ENCODE measurements at regions not wholly inside any gene's neighbourhood (a gene's known extent, or its start where the extent isn't known, plus 50 kb on each side); places are given as distances from the start of the nearest gene placed in this dataset.
"Not testable (repeated sequence)": the region's sequence is repeated elsewhere in the genome, so short reads cannot be mapped to it uniquely, and the experiment has no call there.

DNA sequence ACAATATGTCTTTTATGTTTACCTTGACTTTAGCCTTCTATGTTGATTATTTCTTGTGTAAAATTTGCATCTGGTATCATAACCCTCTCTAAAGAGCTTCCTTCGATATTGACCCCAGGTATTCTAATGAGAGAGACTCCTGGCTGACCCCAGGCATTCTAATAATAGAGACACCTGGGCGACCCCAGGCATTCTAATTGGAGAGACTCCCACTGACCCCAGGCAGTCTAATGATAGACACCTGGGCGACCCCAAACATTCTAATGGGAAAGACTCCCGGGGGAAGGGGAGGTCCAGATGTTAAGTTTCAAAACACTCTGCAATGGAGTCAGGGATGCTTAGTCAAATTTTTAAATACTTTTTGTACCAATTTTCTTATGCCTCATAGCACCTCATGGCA, 726.4 kb downstream of the COL12A1 start:
- Histone ChIP-seq H3K4me2 (no peak overlapping the region), H2AFZ (no peak overlapping the region; the same call in 1 of the 2 replicates), H4K20me1 (replicated peaks; ENCODE audit: insufficient read depth) (no peaks in the 10 kb centered on the region), H3K27me3 (ENCODE audit: insufficient read depth) (no peaks in the 10 kb centered on the region), H3K79me2 (replicated peaks; ENCODE audit: insufficient read depth) (no peaks in the 10 kb centered on the region), H3K4me1 (ENCODE audit: insufficient read depth) (peaks cover 8% of the 10 kb centered on the region; the same call in 1 of the 2 replicates), H3F3A (replicated peaks; ENCODE audit: low read depth) (no peaks in the 10 kb centered on the region), H3K9me2 (ENCODE audit: insufficient read depth) (no peaks in the 10 kb centered on the region; the same call in 1 of the 2 replicates), H3K27ac (ENCODE audit: low read depth) (no peak overlapping the region), H3K4me3 (no peak overlapping the region), H3K36me3 (ENCODE audit: insufficient read depth) (no peaks in the 10 kb centered on the region)
- Mint-ChIP-seq H3K36me3 (ENCODE audit: low read depth) (no peaks in the 10 kb centered on the region), H3K4me1 (peaks cover 3% of the 10 kb centered on the region; the same call in 1 of the 3 replicates), H3K9me3 (no peaks in the 10 kb centered on the region), H3K27me3 (ENCODE audit: insufficient read depth, low read depth, poor library complexity) (peaks cover 2% of the 10 kb centered on the region), H3K4me3 (no peak overlapping the region), H3K27ac (no peak overlapping the region)
- ATAC-seq (no peak; the same call in 2 of the 3 replicates), DNase-seq (ENCODE audit: low spot score) (peak; percentile 7)
- TF ChIP-seq EZH2phosphoT487 (IDR thresholded peaks at IDR 0.05; ENCODE audit: unreplicated experiment) (no peak), ZNF331 (CRISPR knock-in tag; IDR thresholded peaks at IDR 0.05; ENCODE audit: low read depth) (no peak), ZNF114 (CRISPR knock-in tag; IDR thresholded peaks at IDR 0.05) (no peak), NANOG (IDR thresholded peaks at IDR 0.05; ENCODE audit: borderline replicate concordance) (no peak)

DNA sequence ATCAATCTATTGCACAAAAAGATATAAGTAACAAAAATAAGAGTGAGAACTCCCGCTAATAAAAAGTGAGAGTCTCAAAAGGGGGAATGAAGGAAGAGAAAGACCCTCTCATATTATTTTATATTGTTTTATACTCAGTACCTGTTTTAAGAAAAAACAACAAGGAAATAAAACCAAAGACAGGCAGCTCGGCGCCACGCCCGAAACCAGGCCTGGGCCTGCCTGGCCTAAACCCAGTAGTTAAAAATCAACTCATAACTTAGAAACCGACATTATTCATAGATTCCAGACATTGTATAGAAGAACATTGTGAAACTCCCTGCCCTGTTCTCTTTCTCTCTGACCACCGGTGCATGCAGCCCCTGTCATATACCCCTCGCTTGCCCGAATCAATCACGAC, 731.8 kb downstream of the COL12A1 start:
- H3K4me3 Mint-ChIP-seq; H3K27me3 Mint-ChIP-seq (ENCODE audit: insufficient read depth, low read depth, poor library complexity); H3F3A ChIP-seq (replicated peaks; ENCODE audit: low read depth); H3K4me1 Mint-ChIP-seq; H3K4me3 ChIP-seq; H3K27me3 ChIP-seq (ENCODE audit: insufficient read depth); ATAC-seq; H3K27ac Mint-ChIP-seq; DNase-seq (ENCODE audit: low spot score); H3K79me2 ChIP-seq (replicated peaks; ENCODE audit: insufficient read depth); H3K36me3 Mint-ChIP-seq (ENCODE audit: low read depth); H3K36me3 ChIP-seq (ENCODE audit: insufficient read depth); H3K4me2 ChIP-seq; H3K27ac ChIP-seq (ENCODE audit: low read depth); H3K9me3 Mint-ChIP-seq; H3K4me1 ChIP-seq (ENCODE audit: insufficient read depth); H4K20me1 ChIP-seq (replicated peaks; ENCODE audit: insufficient read depth); H3K9me2 ChIP-seq (ENCODE audit: insufficient read depth): not testable (repeated sequence)
- H2AFZ ChIP-seq, result peak overlapping the region; percentile 49; the same call in 1 of the 2 replicates

DNA sequence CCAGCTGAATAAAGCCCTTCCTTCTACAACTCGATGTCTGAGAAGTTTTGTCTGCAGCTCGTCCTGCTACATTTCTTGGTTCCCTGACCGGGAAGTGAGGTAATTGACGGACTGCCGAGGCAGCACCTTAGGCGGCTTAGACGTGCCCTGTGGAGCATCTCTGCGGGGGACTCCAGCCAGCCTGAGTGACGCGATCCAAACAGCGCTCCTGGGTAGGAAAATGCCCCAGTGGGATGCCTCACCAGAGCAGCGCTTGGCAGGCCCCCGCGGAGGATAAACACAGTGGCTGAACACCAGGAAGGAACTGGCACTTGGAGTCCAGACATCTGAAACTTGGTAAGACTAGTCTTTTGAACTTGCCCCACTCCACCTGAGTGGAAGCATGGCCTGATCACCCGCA, 737.3 kb downstream of the COL12A1 start:
- not testable (repeated sequence) for H3K36me3 Mint-ChIP-seq (ENCODE audit: low read depth); H3K4me3 Mint-ChIP-seq; H3K27ac Mint-ChIP-seq

DNA sequence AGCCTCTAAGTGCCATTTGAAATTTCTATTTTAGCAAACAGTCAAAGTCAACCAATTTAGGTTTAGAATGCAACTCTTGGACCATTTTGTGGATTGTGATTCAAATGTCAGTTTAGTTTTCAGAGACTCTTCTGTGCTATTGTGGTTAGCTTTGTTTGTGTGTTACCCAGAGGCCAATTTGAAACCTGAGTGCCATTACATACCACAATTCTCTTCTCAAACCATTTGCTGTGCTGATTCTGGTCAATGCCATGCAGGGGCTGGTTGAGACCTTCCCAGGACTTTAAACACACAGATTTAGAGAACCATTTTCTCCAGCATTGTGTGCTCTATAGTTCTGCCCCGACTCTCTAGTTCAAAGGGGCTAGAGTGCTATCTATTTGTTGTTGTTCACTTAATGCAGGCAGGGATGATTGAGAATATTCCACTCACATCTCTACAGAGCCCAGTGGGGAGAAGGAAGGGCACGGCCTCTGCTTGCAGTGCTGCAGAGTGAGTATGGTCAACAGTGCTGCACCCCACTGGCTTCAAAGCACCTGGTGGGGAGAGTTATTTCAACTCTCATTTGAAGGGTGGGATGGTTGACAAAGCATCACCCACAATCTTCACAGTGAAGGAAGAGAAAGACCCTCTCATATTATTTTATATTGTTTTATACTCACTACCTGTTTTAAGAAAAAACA, 738.2 kb downstream of the COL12A1 start:
- Histone ChIP-seq H3K27me3 (ENCODE audit: insufficient read depth) (no peaks in the 10 kb centered on the region), H3K27ac (ENCODE audit: low read depth) (no peak overlapping the region), H3K4me1 (ENCODE audit: insufficient read depth) (no peaks in the 10 kb centered on the region), H3K4me3 (no peak overlapping the region), H3K36me3 (ENCODE audit: insufficient read depth) (no peaks in the 10 kb centered on the region), H4K20me1 (replicated peaks; ENCODE audit: insufficient read depth) (no peaks in the 10 kb centered on the region), H2AFZ (no peak overlapping the region), H3K9me2 (ENCODE audit: insufficient read depth) (peaks cover 13% of the 10 kb centered on the region), H3K79me2 (replicated peaks; ENCODE audit: insufficient read depth) (no peaks in the 10 kb centered on the region), H3F3A (replicated peaks; ENCODE audit: low read depth) (no peaks in the 10 kb centered on the region), H3K4me2 (no peak overlapping the region)
- H3K9me3 Mint-ChIP-seq, result peaks cover 1% of the 10 kb centered on the region; the same call in 1 of the 3 replicates
- H3K27ac Mint-ChIP-seq, result no peak overlapping the region
- H3K4me3 Mint-ChIP-seq, result no peak overlapping the region
- ATAC-seq, result no peak
- peaks cover 2% of the 10 kb centered on the region; the same call in 1 of the 3 replicates for H3K36me3 Mint-ChIP-seq (ENCODE audit: low read depth)
- no peak for DNase-seq (ENCODE audit: low spot score)
- peaks cover 7% of the 10 kb centered on the region for H3K4me1 Mint-ChIP-seq
- no peaks in the 10 kb centered on the region for H3K27me3 Mint-ChIP-seq (ENCODE audit: insufficient read depth, low read depth, poor library complexity)
- TF ChIP-seq, protein P1, sequence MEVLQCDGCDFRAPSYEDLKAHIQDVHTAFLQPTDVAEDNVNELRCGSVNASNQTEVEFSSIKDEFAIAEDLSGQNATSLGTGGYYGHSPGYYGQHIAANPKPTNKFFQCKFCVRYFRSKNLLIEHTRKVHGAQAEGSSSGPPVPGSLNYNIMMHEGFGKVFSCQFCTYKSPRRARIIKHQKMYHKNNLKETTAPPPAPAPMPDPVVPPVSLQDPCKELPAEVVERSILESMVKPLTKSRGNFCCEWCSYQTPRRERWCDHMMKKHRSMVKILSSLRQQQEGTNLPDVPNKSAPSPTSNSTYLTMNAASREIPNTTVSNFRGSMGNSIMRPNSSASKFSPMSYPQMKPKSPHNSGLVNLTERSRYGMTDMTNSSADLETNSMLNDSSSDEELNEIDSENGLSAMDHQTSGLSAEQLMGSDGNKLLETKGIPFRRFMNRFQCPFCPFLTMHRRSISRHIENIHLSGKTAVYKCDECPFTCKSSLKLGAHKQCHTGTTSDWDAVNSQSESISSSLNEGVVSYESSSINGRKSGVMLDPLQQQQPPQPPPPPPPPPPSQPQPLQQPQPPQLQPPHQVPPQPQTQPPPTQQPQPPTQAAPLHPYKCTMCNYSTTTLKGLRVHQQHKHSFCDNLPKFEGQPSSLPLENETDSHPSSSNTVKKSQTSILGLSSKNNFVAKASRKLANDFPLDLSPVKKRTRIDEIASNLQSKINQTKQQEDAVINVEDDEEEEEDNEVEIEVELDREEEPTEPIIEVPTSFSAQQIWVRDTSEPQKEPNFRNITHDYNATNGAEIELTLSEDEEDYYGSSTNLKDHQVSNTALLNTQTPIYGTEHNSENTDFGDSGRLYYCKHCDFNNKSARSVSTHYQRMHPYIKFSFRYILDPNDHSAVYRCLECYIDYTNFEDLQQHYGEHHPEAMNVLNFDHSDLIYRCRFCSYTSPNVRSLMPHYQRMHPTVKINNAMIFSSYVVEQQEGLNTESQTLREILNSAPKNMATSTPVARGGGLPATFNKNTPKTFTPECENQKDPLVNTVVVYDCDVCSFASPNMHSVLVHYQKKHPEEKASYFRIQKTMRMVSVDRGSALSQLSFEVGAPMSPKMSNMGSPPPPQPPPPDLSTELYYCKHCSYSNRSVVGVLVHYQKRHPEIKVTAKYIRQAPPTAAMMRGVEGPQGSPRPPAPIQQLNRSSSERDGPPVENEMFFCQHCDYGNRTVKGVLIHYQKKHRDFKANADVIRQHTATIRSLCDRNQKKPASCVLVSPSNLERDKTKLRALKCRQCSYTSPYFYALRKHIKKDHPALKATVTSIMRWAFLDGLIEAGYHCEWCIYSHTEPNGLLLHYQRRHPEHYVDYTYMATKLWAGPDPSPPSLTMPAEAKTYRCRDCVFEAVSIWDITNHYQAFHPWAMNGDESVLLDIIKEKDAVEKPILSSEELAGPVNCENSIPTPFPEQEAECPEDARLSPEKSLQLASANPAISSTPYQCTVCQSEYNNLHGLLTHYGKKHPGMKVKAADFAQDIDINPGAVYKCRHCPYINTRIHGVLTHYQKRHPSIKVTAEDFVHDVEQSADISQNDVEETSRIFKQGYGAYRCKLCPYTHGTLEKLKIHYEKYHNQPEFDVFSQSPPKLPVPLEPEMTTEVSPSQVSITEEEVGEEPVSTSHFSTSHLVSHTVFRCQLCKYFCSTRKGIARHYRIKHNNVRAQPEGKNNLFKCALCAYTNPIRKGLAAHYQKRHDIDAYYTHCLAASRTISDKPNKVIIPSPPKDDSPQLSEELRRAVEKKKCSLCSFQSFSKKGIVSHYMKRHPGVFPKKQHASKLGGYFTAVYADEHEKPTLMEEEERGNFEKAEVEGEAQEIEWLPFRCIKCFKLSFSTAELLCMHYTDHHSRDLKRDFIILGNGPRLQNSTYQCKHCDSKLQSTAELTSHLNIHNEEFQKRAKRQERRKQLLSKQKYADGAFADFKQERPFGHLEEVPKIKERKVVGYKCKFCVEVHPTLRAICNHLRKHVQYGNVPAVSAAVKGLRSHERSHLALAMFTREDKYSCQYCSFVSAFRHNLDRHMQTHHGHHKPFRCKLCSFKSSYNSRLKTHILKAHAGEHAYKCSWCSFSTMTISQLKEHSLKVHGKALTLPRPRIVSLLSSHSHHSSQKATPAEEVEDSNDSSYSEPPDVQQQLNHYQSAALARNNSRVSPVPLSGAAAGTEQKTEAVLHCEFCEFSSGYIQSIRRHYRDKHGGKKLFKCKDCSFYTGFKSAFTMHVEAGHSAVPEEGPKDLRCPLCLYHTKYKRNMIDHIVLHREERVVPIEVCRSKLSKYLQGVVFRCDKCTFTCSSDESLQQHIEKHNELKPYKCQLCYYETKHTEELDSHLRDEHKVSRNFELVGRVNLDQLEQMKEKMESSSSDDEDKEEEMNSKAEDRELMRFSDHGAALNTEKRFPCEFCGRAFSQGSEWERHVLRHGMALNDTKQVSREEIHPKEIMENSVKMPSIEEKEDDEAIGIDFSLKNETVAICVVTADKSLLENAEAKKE (CRISPR knock-in tag; IDR thresholded peaks at IDR 0.05), result no peak
- TF ChIP-seq POLR2AphosphoS5 (IDR thresholded peaks at IDR 0.05; ENCODE audit: low read depth), result no peak

More for the DNA sequence above, 737.3 kb downstream of the COL12A1 start:
- not testable (repeated sequence) for H3K27ac ChIP-seq (ENCODE audit: low read depth); ATAC-seq; H3F3A ChIP-seq (replicated peaks; ENCODE audit: low read depth); H2AFZ ChIP-seq; H3K4me1 ChIP-seq (ENCODE audit: insufficient read depth); H3K36me3 ChIP-seq (ENCODE audit: insufficient read depth); H3K27me3 ChIP-seq (ENCODE audit: insufficient read depth); H3K4me3 ChIP-seq; H4K20me1 ChIP-seq (replicated peaks; ENCODE audit: insufficient read depth); H3K9me3 Mint-ChIP-seq; DNase-seq (ENCODE audit: low spot score); H3K79me2 ChIP-seq (replicated peaks; ENCODE audit: insufficient read depth); H3K4me2 ChIP-seq; H3K4me1 Mint-ChIP-seq; H3K27me3 Mint-ChIP-seq (ENCODE audit: insufficient read depth, low read depth, poor library complexity)
- H3K9me2 ChIP-seq (ENCODE audit: insufficient read depth), result peaks cover 13% of the 10 kb centered on the region

Data from GM23338 (cell line).